Activated CD4-positive, alpha-beta T cell treated with anti-CD3 and anti-CD28 coated beads for 36 hours (primary cell): ENCODE measurements at regions not wholly inside any gene's neighbourhood (a gene's known extent, or its start where the extent isn't known, plus 50 kb on each side); places are given as distances from the start of the nearest gene placed in this dataset.

Source experiments
- ATAC-seq: fragments of 200-7000 bp; cut with Tn5 transposase; one replicate; pipeline ENCODE4 v1.10.0; 2021; ENCODE audit warnings: mild to moderate bottlenecking, moderate library complexity
- CTCF ChIA-PET: fragments of 350-600 bp; sonication (Branson Sonifier 250); formaldehyde crosslinking; loops from one replicate; lab custom pipeline; 2021; ENCODE audit warnings: antibody characterized with exemption; lab: Charles Lee
- POLR2A ChIA-PET: fragments of 350-600 bp; sonication (Branson Sonifier 250); formaldehyde crosslinking; loops from one replicate; lab custom pipeline; 2021; ENCODE audit warnings: antibody characterized with exemption, inconsistent platforms; lab: Charles Lee
- DNase-seq: peaks from one replicate; pipeline ENCODE4 v3.0.0-alpha.2; 2020
- H3K27ac Mint-ChIP-seq: one replicate; pipeline ENCODE4 v1.8.0; 2021; ENCODE audit warnings: mixed read lengths
- H3K27me3 Mint-ChIP-seq: one replicate; pipeline ENCODE4 v1.8.0; 2021; ENCODE audit warnings: mixed read lengths
- H3K36me3 Mint-ChIP-seq: one replicate; pipeline ENCODE4 v1.8.0; 2021; ENCODE audit warnings: low read depth, mixed read lengths
- H3K4me1 Mint-ChIP-seq: one replicate; pipeline ENCODE4 v1.8.0; 2021; ENCODE audit warnings: mixed read lengths
- H3K4me3 Mint-ChIP-seq: one replicate; pipeline ENCODE4 v1.8.0; 2021; ENCODE audit warnings: mild to moderate bottlenecking, moderate library complexity, mixed read lengths
- H3K9me3 Mint-ChIP-seq: one replicate; pipeline ENCODE4 v1.8.0; 2021; ENCODE audit warnings: low read depth, mixed read lengths
- intact Hi-C, 2 experiments: fragments of 100-400 bp; cut with DNase I in 1 of 2; cut with micrococcal nuclease in 1 of 2; formaldehyde crosslinking; loops; one replicate each; pipeline versions ENCODE4 v1.14.2 to v1.15.1; 2022 to 2024; cut with DNase I, micrococcal nuclease

DNA sequence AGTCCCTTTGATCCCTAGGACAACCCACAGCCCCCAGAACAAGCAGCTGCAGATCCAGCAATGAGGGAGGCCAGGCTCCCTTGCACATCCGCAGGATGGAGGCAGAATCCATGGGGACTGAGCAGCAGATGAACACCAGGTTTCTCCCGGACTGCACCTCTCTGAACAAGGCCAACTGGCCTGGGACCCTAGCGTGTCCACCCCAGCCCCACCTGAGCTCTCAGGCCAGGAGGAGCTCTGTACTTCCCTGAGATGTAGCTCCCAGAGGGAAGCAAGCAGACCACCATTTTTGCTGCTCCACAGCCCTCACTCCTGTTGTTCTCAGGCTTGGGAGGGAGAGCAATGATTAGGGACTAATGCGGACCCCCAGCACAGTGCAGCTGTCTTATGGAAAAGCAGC lies 1195.8 kb downstream of the PCDH18 start:
- ATAC-seq, result no peak
- H3K27me3 Mint-ChIP-seq, result no peaks in the 10 kb centered on the region
- H3K9me3 Mint-ChIP-seq, result peaks cover 7% of the 10 kb centered on the region
- intact Hi-C loops, result no loop called here
- POLR2A ChIA-PET, result no interaction called here
- H3K36me3 Mint-ChIP-seq, result no peaks in the 10 kb centered on the region
- H3K27ac Mint-ChIP-seq, result no peak overlapping the region
- CTCF ChIA-PET, result no interaction called here
- H3K4me3 Mint-ChIP-seq, result no peak overlapping the region
- DNase-seq, result no peak
- no peaks in the 10 kb centered on the region for H3K4me1 Mint-ChIP-seq

DNA sequence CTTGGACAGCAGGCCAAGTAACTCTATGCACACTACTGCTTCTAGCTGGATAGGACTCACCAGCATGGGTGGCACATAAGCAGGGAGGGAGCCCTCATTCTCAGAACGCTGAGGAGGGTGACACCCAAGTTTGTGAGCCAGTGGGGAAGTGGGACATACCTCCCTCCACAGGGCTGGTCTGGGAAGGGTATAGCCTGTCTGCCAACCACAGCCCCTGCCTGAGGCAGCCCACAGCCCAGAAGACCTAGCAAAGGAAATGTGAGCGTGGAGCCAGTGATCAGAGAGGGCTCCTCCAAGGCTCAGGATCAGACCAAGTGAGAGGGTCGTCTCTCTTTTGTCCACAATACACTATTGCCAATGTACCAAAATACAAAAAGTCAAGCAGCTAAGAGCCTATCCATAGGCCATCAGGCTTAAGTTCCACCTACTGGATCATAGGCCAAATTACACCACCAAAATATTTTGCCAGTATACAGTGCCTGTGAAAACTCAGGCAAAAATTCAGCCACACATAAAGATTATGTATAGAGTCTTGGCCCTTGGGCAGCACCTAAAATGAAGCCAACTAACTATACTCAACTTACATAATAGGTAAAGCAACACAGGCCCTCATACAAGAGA lies 1203.1 kb downstream of the PCDH18 start:
- Mint-ChIP-seq H3K27me3 (no peaks in the 10 kb centered on the region), H3K27ac (no peak overlapping the region), H3K36me3 (no peaks in the 10 kb centered on the region), H3K4me1 (no peaks in the 10 kb centered on the region), H3K9me3 (no peaks in the 10 kb centered on the region), H3K4me3 (no peak overlapping the region)
- intact Hi-C loops, result no loop called here
- ChIA-PET CTCF (interaction anchor here (0.7 kb wide), 2 partner anchors 51 to 679 kb away, joined by 3 read pairs; no protein-coding TSS in a partner anchor), POLR2A (no interaction called here)
- no peak for ATAC-seq
- DNase-seq, result no peak

DNA sequence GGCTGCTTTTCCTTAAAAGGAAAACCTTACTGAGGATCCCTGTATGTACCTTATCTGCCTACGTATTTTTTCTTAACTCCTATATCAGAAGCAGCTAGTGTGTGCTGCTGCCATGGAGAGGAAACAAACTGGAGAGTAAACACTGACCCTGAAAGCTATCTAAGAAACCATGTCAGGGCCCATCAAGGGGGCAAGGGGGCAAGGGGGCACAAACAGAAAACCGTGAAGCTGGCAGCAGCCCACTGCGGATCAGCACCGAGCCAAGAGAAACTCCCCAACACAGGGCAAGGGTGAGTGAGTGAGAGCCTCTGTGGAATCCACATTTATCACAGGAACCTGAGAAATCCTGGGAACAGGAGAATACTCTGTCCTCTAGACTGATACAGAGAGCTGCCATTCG lies 1204.2 kb downstream of the PCDH18 start:
- H3K27me3 Mint-ChIP-seq, result no peaks in the 10 kb centered on the region
- CTCF ChIA-PET, result no interaction called here
- H3K27ac Mint-ChIP-seq, result no peak overlapping the region
- peaks cover 2% of the 10 kb centered on the region for H3K9me3 Mint-ChIP-seq
- POLR2A ChIA-PET, result no interaction called here
- ATAC-seq (no peak), DNase-seq (no peak)
- H3K4me1 Mint-ChIP-seq, result no peaks in the 10 kb centered on the region
- no peak overlapping the region for H3K4me3 Mint-ChIP-seq
- intact Hi-C loops, result no loop called here
- no peaks in the 10 kb centered on the region for H3K36me3 Mint-ChIP-seq

DNA sequence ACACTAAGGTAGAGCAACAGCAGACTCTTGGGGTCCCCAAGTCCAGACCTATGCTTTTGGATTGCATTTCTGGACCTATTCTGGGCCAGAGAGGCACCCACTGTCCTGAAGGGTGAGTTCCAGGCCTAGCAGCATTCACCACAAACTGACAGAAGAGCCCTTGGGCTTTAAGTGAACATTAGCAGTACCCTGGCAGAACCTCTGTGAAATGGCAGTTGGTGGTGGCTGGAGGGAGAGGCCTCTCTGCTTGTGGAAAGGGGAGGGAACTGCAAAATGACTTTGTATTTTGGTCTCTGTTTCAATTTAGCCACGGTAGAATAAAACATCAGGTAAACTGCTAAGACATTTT lies 1211.9 kb downstream of the PCDH18 start:
- Mint-ChIP-seq H3K9me3 (peaks cover 2% of the 10 kb centered on the region), H3K4me3 (no peak overlapping the region), H3K27ac (no peak overlapping the region), H3K4me1 (no peaks in the 10 kb centered on the region), H3K36me3 (no peaks in the 10 kb centered on the region), H3K27me3 (no peaks in the 10 kb centered on the region)
- DNase-seq (no peak), ATAC-seq (no peak)
- POLR2A ChIA-PET, result no interaction called here
- intact Hi-C loops, result no loop called here
- CTCF ChIA-PET, result no interaction called here

DNA sequence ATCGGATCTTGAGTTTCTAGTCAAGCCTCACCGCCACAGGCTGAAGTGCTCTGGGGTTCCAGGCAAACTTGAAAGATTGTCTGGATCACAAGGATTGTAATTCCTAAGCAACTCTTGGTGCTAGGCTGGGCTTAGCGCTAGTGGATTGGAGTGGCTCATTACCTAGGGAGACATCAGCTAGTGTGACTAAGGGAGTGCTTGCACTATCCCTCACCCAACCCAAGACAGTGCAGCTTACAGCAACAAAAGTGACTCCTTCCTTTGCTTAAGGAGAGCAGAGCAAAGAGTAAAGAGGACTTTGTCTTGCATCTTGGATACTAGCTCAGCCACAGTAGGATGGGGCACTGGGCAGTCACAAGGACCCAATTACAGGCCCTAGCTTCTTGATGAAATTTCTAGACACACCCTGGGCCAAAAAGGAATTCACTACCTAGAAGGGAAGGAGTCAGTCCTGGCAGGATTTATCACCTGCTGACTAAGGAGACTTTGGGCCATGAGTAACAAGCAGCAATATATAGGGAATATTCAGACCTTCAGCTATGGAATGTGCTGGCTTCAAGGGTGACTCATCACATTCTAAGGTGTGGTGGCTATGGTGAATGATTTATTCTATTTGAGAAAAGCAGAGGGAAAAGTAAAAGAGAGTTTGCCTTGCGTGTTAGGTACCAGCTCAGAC lies 1212.4 kb downstream of the PCDH18 start:
- Mint-ChIP-seq H3K4me3 (no peak overlapping the region), H3K27me3 (no peaks in the 10 kb centered on the region), H3K4me1 (no peaks in the 10 kb centered on the region), H3K27ac (no peak overlapping the region), H3K9me3 (peaks cover 2% of the 10 kb centered on the region), H3K36me3 (no peaks in the 10 kb centered on the region)
- ATAC-seq, result no peak
- DNase-seq, result no peak
- ChIA-PET POLR2A (no interaction called here), CTCF (no interaction called here)
- intact Hi-C loops, result no loop called here

DNA sequence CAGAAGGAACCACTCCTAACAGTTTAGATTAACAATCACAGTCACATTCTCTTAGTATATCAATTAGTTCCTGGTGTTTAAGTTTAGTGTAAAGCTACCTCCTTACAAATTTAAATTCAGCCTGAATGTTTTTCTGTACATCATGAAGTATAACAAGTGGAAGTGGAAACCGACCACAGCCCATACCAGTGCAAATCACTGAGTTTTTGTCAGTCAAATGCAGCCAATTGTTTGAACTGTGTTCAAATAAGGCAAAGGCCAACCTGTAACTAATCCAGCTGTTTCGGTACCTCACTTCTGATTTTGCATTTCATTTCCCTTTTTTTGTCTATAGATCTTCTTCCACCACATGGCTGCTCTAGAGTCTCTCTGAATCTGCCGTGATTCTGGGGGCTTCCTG lies 1215.3 kb downstream of the PCDH18 start:
- no peak for DNase-seq
- Mint-ChIP-seq H3K27me3 (no peaks in the 10 kb centered on the region), H3K4me3 (no peak overlapping the region), H3K36me3 (no peaks in the 10 kb centered on the region), H3K4me1 (no peaks in the 10 kb centered on the region), H3K9me3 (no peaks in the 10 kb centered on the region), H3K27ac (no peak overlapping the region)
- POLR2A ChIA-PET, result no interaction called here
- no peak for ATAC-seq
- intact Hi-C loops, result no loop called here
- CTCF ChIA-PET, result no interaction called here

DNA sequence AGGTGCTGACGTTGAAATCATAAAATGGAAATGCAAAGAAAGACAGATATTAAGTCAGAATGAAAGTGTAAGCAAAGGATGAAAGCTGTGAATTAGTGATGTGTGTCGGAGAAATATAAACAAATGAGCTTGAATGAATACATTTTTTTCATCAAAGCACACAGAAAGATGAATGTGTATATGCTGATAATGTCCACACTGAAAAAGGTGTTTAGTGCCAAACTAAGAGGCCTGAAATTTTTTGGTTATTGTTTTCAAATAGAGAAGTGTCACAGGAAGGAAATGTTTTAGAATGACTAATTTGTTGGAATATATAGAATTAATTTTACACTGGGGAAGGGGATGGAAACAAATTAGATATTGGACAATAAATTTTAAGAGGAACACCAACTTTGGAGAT lies 1217.6 kb downstream of the PCDH18 start:
- Mint-ChIP-seq H3K9me3 (no peaks in the 10 kb centered on the region), H3K27ac (no peak overlapping the region), H3K27me3 (no peaks in the 10 kb centered on the region), H3K36me3 (no peaks in the 10 kb centered on the region), H3K4me1 (no peaks in the 10 kb centered on the region), H3K4me3 (no peak overlapping the region)
- intact Hi-C loops, result no loop called here
- POLR2A ChIA-PET, result no interaction called here
- no peak for DNase-seq
- ATAC-seq, result no peak
- CTCF ChIA-PET, result interaction anchor here (0.9 kb wide), 1 partner anchor 11 kb away, joined by 4 read pairs; no protein-coding TSS in a partner anchor

DNA sequence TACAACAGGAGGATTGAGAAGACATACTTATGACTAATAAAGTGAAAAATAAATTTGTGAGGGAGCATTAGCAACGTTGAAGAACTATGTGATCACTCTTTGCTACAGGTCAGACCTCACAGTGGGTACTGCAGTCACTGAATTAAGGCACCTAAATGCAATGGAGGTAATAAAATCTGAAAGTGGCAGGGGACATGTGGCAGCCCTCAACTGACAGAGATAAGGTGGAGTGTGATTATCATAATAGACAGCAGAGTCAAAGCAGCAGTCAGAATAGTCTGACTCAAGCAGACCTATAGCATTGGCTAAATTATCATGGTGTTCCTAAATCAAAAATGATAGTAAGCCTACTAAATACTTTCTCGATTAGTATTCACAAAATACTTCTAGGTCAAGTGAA lies 1220.5 kb downstream of the PCDH18 start:
- Mint-ChIP-seq H3K36me3 (no peaks in the 10 kb centered on the region), H3K9me3 (no peaks in the 10 kb centered on the region), H3K27me3 (no peaks in the 10 kb centered on the region), H3K4me3 (no peak overlapping the region), H3K4me1 (no peaks in the 10 kb centered on the region), H3K27ac (no peak overlapping the region)
- CTCF ChIA-PET, result no interaction called here
- intact Hi-C loops, result no loop called here
- POLR2A ChIA-PET, result no interaction called here
- no peak for DNase-seq
- no peak for ATAC-seq

DNA sequence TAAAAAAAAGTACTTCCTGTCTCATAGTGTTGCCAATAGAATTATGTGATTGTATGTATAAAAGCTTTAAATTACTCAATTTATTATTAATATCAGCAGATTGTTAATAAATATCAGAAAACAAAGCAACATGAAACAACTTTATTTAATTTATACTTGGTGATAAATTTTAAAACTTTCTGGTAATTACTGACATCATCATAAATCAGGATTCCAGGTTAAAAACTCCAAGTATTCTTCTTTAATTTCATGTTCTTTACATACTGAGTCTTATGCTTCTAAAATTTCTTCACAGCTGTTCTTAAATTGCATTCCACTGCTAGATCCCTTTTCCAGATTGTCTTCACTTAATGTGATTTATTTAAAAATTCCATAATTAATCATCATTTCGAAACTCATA lies 1224.5 kb downstream of the PCDH18 start:
- no peaks in the 10 kb centered on the region for H3K27me3 Mint-ChIP-seq
- POLR2A ChIA-PET, result no interaction called here
- no peak for ATAC-seq

DNA sequence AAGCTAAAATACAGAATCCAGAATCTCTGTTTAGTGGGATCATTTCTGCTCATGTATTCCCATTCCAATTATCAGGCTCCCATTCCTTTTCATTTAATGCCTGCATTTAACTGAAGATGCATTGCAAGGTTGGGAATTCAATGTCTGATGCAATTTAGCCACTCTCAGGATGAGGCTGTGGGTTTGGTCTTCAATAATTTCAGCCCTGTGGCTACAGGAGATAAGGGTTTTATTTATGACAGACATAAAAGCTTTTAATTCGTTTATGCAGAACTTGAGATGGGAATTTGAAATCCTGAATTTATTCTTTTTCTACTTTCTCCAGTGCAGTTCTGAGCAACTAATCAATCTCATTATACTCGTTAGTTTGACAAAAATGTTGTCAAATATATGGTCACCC lies 1225.9 kb downstream of the PCDH18 start:
- intact Hi-C loops, result no loop called here
- DNase-seq, result no peak
- ChIA-PET CTCF (no interaction called here), POLR2A (no interaction called here)
- Mint-ChIP-seq H3K4me3 (no peak overlapping the region), H3K9me3 (peaks cover 2% of the 10 kb centered on the region), H3K27me3 (no peaks in the 10 kb centered on the region), H3K36me3 (no peaks in the 10 kb centered on the region), H3K4me1 (no peaks in the 10 kb centered on the region), H3K27ac (no peak overlapping the region)
- no peak for ATAC-seq

More for the DNA sequence above, 1224.5 kb downstream of the PCDH18 start:
- Mint-ChIP-seq H3K4me1 (no peaks in the 10 kb centered on the region), H3K36me3 (no peaks in the 10 kb centered on the region), H3K9me3 (peaks cover 2% of the 10 kb centered on the region), H3K27ac (no peak overlapping the region), H3K4me3 (no peak overlapping the region)
- DNase-seq, result no peak
- intact Hi-C loops, result no loop called here
- CTCF ChIA-PET, result no interaction called here

DNA sequence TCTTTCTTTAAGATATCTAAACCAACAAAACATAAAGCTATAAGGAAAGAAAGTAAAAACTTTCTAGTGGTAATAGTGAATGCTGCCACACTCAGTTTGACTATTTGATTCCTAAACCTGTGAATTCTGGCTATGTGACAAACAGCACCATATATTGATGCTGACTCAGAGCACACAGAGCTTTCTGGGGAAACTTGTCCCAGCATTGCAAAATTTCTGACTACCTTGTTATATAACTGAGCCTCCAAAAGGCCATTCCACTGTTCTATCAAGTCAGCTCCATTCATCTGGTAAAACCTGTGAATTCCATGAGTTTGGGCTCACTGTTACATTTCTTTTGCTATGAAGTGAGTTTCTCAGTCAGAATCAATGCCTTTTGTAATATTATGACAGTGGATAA lies 1229.7 kb downstream of the PCDH18 start:
- no peak overlapping the region for H3K27ac Mint-ChIP-seq
- CTCF ChIA-PET, result no interaction called here
- ATAC-seq (no peak), DNase-seq (no peak)
- H3K9me3 Mint-ChIP-seq, result peaks cover 2% of the 10 kb centered on the region
- H3K4me1 Mint-ChIP-seq, result no peaks in the 10 kb centered on the region
- no peaks in the 10 kb centered on the region for H3K27me3 Mint-ChIP-seq
- no peak overlapping the region for H3K4me3 Mint-ChIP-seq
- H3K36me3 Mint-ChIP-seq, result no peaks in the 10 kb centered on the region
- POLR2A ChIA-PET, result no interaction called here
- intact Hi-C loops, result no loop called here

DNA sequence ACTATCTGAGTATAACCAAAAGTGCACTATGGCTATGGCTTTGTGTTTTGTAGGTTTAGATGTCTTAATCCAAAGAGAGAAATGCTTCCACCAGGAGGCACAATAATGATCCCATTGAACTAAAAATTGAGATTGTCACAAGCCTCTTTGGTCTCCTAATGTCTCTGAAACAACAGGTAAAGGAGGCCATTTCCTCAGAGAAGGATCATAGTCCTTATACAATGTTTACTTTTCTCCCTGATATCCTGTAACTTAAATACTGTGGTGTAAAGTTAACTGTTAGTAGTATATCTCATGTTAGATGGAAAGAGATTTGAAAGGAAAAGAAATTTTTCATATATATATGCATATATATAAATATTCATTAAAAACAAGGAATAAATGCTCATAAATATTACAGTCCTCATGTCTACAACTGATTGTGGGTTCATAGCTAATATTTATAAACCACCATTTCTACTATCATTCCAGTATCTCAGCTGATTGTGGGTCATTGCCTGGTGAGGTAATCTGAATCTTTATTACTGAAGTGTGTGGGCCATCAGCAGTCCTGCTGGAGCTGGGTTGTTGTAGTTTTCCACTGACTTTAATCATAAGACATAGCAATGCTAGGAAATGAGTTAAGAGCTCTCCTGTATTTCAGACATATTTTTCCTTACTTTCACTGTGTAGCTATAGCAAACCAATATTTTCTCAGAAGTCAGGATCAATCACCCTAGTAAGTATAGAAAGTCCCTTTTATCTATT lies 1230.4 kb downstream of the PCDH18 start:
- no peak overlapping the region for H3K4me3 Mint-ChIP-seq
- H3K36me3 Mint-ChIP-seq, result no peaks in the 10 kb centered on the region
- no peak overlapping the region for H3K27ac Mint-ChIP-seq
- no peaks in the 10 kb centered on the region for H3K27me3 Mint-ChIP-seq
- peaks cover 2% of the 10 kb centered on the region for H3K9me3 Mint-ChIP-seq
- CTCF ChIA-PET, result no interaction called here
- DNase-seq, result no peak
- POLR2A ChIA-PET, result no interaction called here
- H3K4me1 Mint-ChIP-seq, result no peaks in the 10 kb centered on the region
- intact Hi-C loops, result no loop called here
- no peak for ATAC-seq
